ENCODE measurements at regions not wholly inside any gene's neighbourhood (a gene's known extent, or its start where the extent isn't known, plus 50 kb on each side); places are given as distances from the start of the nearest gene placed in this dataset.

GRCh38 chr10:71066600-71066999 lies 145.8 kb upstream of the UNC5B start:
- TF ChIP-seq CTCF (IDR thresholded peaks at IDR 0.05) (no peak), POLR2A (IDR thresholded peaks at IDR 0.05) (no peak)
